HepG2 (cell line): ENCODE measurements at regions not wholly inside any gene's neighbourhood (a gene's known extent, or its start where the extent isn't known, plus 50 kb on each side); places are given as distances from the start of the nearest gene placed in this dataset.

Experiments used
- ATAC-seq: fragments of 200-7000 bp; cut with Tn5 transposase; 3 replicates; pipeline ENCODE4 v1.9.1; 2020; ENCODE audit warnings: mild to moderate bottlenecking, moderate library complexity
- BruUV-seq: library from RNA; stranded (reverse); fragments of 400-500 nt; replicated peaks from 2 replicates; lab custom pipeline; 2021; lab: Mats Ljungman, UMichigan
- CTCF ChIA-PET: fragments of 300-600 bp; formaldehyde crosslinking; extraction: SDS; loops from one replicate; lab custom pipeline; 2021; ENCODE audit warnings: low total read pairs, inconsistent platforms, low intra/inter-chr PET ratio; lab: Yijun Ruan, JAX
- POLR2A ChIA-PET: fragments of 350-600 bp; sonication (Branson Sonifier 250); formaldehyde crosslinking; loops from one replicate; lab custom pipeline; 2020; ENCODE audit warnings: antibody characterized with exemption, inconsistent platforms; lab: Yijun Ruan, JAX
- DNase-seq: peaks from one replicate; pipeline ENCODE4 v3.0.0-alpha.2; 2015; ENCODE audit warnings: low spot score
- FAIRE-seq: peaks from 3 replicates; lab custom pipeline; 2011; peaks lifted over from hg19 to GRCh38; lab: Jason Lieb, UNC
- H2AFZ ChIP-seq: one replicate; pipeline ENCODE4 v1.6.1; 2011; ENCODE audit warnings: low read length, inconsistent platforms
- H3K27ac ChIP-seq: fragments of 300-600 bp; 3 replicates; pipeline ENCODE4 v1.8.0; 2011; ENCODE audit warnings: mixed run types, mild to moderate bottlenecking, mixed read lengths, low read length, inconsistent platforms; ENCODE audit not compliant: insufficient read depth; ENCODE audit errors: extremely low read length
- H3K27me3 ChIP-seq, 2 experiments: fragments of 200-600 bp in 1 of 2; 2 replicates in 1 of 2; 3 replicates in 1 of 2; pipeline versions ENCODE4 v1.6.0 to v1.8.0; 2011; ENCODE audit warnings: low read length in 2 of 2, mild to moderate bottlenecking in 2 of 2, moderate library complexity in 2 of 2, inconsistent platforms in 1 of 2; ENCODE audit not compliant: insufficient read depth in 2 of 2, control insufficient read depth in 1 of 2
- H3K36me3 ChIP-seq, 2 experiments: fragments of 200-600 bp in 1 of 2; replicated peaks in 1 of 2; 2 replicates in 1 of 2; 3 replicates in 1 of 2; pipeline versions ENCODE4 v1.5.1 to v1.8.0; 2011; ENCODE audit warnings: low read length in 2 of 2, inconsistent platforms in 1 of 2; ENCODE audit not compliant: insufficient read depth in 2 of 2, control insufficient read depth in 1 of 2
- H3K4me1 ChIP-seq: 2 replicates; pipeline ENCODE4 v1.5.1; 2012; ENCODE audit warnings: low read length, inconsistent platforms; ENCODE audit not compliant: insufficient read depth
- H3K4me2 ChIP-seq: 2 replicates; pipeline ENCODE4 v1.6.0; 2011; ENCODE audit warnings: low read depth, low read length, inconsistent platforms
- H3K4me3 ChIP-seq, 3 experiments: fragments of 200-600 bp in 1 of 3; sonication (generic), shearing (Covaris generic) in 1 of 3; replicated peaks in 1 of 3; 2 replicates each; pipeline ENCODE4 v1.5.1; 2011 to 2016; ENCODE audit warnings: low read length in 3 of 3, inconsistent platforms in 2 of 3, low read depth in 2 of 3, mild to moderate bottlenecking in 2 of 3, control low read depth in 1 of 3, mixed read lengths in 1 of 3; ENCODE audit not compliant: insufficient read depth in 1 of 3
- H3K79me2 ChIP-seq: one replicate; pipeline ENCODE4 v1.6.1; 2011; ENCODE audit warnings: low read length, inconsistent platforms; ENCODE audit not compliant: insufficient read depth
- H3K9ac ChIP-seq: 2 replicates; pipeline ENCODE4 v1.6.0; 2011; ENCODE audit warnings: mild to moderate bottlenecking, low read depth, low read length, inconsistent platforms; ENCODE audit not compliant: insufficient read depth
- H3K9me3 ChIP-seq: 2 replicates; pipeline ENCODE4 v1.5.1; 2012; ENCODE audit warnings: mild to moderate bottlenecking, low read length
- H4K20me1 ChIP-seq: 2 replicates; pipeline ENCODE4 v1.6.0; 2011; ENCODE audit warnings: inconsistent platforms, mild to moderate bottlenecking, low read length, moderate library complexity; ENCODE audit not compliant: insufficient read depth
- FOXK1 ChIP-seq: sonication (generic); formaldehyde crosslinking; IDR thresholded peaks from 2 replicates; pipeline ENCODE4 v1.4.0; 2020; ENCODE audit warnings: low read depth, missing genetic modification reagents, borderline replicate concordance
- GTF2F1 ChIP-seq: fragments of 150-350 bp; IDR thresholded peaks from 2 replicates; pipeline ENCODE4 v1.6.1; 2014; ENCODE audit warnings: low read length
- HMGXB3 ChIP-seq: sonication (generic); formaldehyde crosslinking; IDR thresholded peaks from 2 replicates; pipeline ENCODE4 v1.4.0; 2020; ENCODE audit warnings: missing genetic modification reagents, borderline replicate concordance
- MAF1 ChIP-seq: sonication (generic); formaldehyde crosslinking; IDR thresholded peaks from 2 replicates; pipeline ENCODE4 v1.5.0; 2020; ENCODE audit warnings: missing genetic modification reagents, borderline replicate concordance
- MBNL3 ChIP-seq: fragments of 250-450 bp; sonication (Bioruptor Pico); conservative IDR thresholded peaks from 2 replicates; pipeline ENCODE4 v1.8.0; 2022; ENCODE audit warnings: mild to moderate bottlenecking, inconsistent platforms
- PPARG ChIP-seq: conservative IDR thresholded peaks from 2 replicates; pipeline ENCODE4 v1.6.1; 2016; ENCODE audit warnings: missing biosample characterization, missing genetic modification reagents
- RBM22 ChIP-seq: fragments of 200-400 bp; formaldehyde crosslinking; optimal IDR thresholded peaks from 2 replicates; pipeline ENCODE3; 2017; ENCODE audit warnings: mild to moderate bottlenecking, low read length, moderate library complexity
- SMARCC2 ChIP-seq: fragments of 450-650 bp; IDR thresholded peaks from 2 replicates; pipeline ENCODE4 v1.6.1; 2017; ENCODE audit warnings: antibody characterized with exemption, mild to moderate bottlenecking
- ZFP41 ChIP-seq: sonication (generic); formaldehyde crosslinking; IDR thresholded peaks from 2 replicates; pipeline ENCODE4 v1.4.0; 2020; ENCODE audit warnings: mild to moderate bottlenecking, missing genetic modification reagents, borderline replicate concordance
- ZNF354B ChIP-seq: sonication (generic); formaldehyde crosslinking; IDR thresholded peaks from 2 replicates; pipeline ENCODE4 v1.8.0; 2022; ENCODE audit warnings: mild to moderate bottlenecking, missing genetic modification reagents
- ZNF839 ChIP-seq: sonication (generic); formaldehyde crosslinking; IDR thresholded peaks from 2 replicates; pipeline ENCODE4 v1.4.0; 2020; ENCODE audit warnings: missing genetic modification reagents, mild to moderate bottlenecking, borderline replicate concordance
- WGBS: methylation state at CpG from one replicate; pipeline ENCODE4 v1.1.6; 2017; ENCODE audit warnings: low lambda C conversion rate; 5-methylcytosine and 5-hydroxymethylcytosine counted together
- in situ Hi-C: cut with HindIII; loops from 2 replicates; pipeline ENCODE4 v1.10.0; 2017; ENCODE audit warnings: low pct_unique_long_range_greater_than_20kb; ENCODE audit not compliant: extremely low pct_ligation_motif_present
- intact Hi-C: fragments of 100-400 bp; cut with micrococcal nuclease; formaldehyde crosslinking; loops from one replicate; pipeline ENCODE4 v1.10.0; 2022; ENCODE audit not compliant: unreplicated experiment
- TF ChIP-seq, protein P1 (sequence below): sonication (generic); formaldehyde crosslinking; IDR thresholded peaks from 2 replicates; pipeline ENCODE4 v1.5.0; 2020; ENCODE audit warnings: mild to moderate bottlenecking, missing genetic modification reagents, borderline replicate concordance

GRCh38 chr22:19578180-19579004 lies 54.2 kb upstream of the CLDN5 start:
- no TSS peak for BruUV-seq
- in situ Hi-C loops, result no loop called here
- Histone ChIP-seq H3K79me2 (no peaks in the 10 kb centered on the region), H3K27me3 (peaks cover 2 to 43% of the 10 kb centered on the region in 2 experiments; a peak in 4 of 5 replicates), H3K4me3 (no peak overlapping the region), H3K9me3 (no peaks in the 10 kb centered on the region), H3K9ac (no peak overlapping the region), H3K36me3 (no peaks in the 10 kb centered on the region), H4K20me1 (no peaks in the 10 kb centered on the region), H3K27ac (no peak overlapping the region), H3K4me2 (no peak overlapping the region), H2AFZ (no peak overlapping the region), H3K4me1 (no peaks in the 10 kb centered on the region)
- FAIRE-seq, result no peak
- POLR2A ChIA-PET, result no interaction called here
- WGBS, result 44% methylated on average over 11 of the region's 11 CpGs
- intact Hi-C loops, result no loop called here
- no peak for DNase-seq
- CTCF ChIA-PET, result no interaction called here
- ATAC-seq, result no peak
- no peak for TF ChIP-seq FOXK1 (CRISPR knock-in tag)
- no peak for TF ChIP-seq SMARCC2
- TF ChIP-seq GTF2F1, result no peak
- TF ChIP-seq MAF1, result no peak
- no peak for TF ChIP-seq PPARG (CRISPR knock-in tag)
- TF ChIP-seq MBNL3 (CRISPR knock-in tag), result no peak
- TF ChIP-seq ZNF839 (CRISPR knock-in tag), result no peak
- no peak for TF ChIP-seq RBM22
- TF ChIP-seq HMGXB3 (CRISPR knock-in tag), result no peak
- TF ChIP-seq, protein P1, sequence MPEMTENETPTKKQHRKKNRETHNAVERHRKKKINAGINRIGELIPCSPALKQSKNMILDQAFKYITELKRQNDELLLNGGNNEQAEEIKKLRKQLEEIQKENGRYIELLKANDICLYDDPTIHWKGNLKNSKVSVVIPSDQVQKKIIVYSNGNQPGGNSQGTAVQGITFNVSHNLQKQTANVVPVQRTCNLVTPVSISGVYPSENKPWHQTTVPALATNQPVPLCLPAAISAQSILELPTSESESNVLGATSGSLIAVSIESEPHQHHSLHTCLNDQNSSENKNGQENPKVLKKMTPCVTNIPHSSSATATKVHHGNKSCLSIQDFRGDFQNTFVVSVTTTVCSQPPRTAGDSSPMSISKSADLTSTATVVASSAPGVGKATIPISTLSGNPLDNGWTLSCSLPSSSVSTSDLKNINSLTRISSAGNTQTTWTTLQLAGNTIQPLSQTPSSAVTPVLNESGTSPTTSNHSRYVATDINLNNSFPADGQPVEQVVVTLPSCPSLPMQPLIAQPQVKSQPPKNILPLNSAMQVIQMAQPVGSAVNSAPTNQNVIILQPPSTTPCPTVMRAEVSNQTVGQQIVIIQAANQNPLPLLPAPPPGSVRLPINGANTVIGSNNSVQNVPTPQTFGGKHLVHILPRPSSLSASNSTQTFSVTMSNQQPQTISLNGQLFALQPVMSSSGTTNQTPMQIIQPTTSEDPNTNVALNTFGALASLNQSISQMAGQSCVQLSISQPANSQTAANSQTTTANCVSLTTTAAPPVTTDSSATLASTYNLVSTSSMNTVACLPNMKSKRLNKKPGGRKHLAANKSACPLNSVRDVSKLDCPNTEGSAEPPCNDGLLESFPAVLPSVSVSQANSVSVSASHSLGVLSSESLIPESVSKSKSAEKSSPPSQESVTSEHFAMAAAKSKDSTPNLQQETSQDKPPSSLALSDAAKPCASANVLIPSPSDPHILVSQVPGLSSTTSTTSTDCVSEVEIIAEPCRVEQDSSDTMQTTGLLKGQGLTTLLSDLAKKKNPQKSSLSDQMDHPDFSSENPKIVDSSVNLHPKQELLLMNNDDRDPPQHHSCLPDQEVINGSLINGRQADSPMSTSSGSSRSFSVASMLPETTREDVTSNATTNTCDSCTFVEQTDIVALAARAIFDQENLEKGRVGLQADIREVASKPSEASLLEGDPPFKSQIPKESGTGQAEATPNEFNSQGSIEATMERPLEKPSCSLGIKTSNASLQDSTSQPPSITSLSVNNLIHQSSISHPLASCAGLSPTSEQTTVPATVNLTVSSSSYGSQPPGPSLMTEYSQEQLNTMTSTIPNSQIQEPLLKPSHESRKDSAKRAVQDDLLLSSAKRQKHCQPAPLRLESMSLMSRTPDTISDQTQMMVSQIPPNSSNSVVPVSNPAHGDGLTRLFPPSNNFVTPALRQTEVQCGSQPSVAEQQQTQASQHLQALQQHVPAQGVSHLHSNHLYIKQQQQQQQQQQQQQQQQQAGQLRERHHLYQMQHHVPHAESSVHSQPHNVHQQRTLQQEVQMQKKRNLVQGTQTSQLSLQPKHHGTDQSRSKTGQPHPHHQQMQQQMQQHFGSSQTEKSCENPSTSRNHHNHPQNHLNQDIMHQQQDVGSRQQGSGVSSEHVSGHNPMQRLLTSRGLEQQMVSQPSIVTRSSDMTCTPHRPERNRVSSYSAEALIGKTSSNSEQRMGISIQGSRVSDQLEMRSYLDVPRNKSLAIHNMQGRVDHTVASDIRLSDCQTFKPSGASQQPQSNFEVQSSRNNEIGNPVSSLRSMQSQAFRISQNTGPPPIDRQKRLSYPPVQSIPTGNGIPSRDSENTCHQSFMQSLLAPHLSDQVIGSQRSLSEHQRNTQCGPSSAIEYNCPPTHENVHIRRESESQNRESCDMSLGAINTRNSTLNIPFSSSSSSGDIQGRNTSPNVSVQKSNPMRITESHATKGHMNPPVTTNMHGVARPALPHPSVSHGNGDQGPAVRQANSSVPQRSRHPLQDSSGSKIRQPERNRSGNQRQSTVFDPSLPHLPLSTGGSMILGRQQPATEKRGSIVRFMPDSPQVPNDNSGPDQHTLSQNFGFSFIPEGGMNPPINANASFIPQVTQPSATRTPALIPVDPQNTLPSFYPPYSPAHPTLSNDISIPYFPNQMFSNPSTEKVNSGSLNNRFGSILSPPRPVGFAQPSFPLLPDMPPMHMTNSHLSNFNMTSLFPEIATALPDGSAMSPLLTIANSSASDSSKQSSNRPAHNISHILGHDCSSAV (CRISPR knock-in tag), result no peak
- no peak for TF ChIP-seq ZNF354B (CRISPR knock-in tag)
- TF ChIP-seq ZFP41, result no peak
